HG03025 (cell line): ENCODE measurements at regions not wholly inside any gene's neighbourhood (a gene's known extent, or its start where the extent isn't known, plus 50 kb on each side); places are given as distances from the start of the nearest gene placed in this dataset.
"Not testable (repeated sequence)": the region's sequence is repeated elsewhere in the genome, so short reads cannot be mapped to it uniquely, and the experiment has no call there.

Experiments
- ATAC-seq: cut with Tn5 transposase; IDR thresholded peaks from one replicate; pipeline ENCODE4 v1.9.1; 2021; ENCODE audit warnings: mild to moderate bottlenecking, moderate library complexity; ENCODE audit not compliant: unreplicated experiment, low FRiP score

GRCh38 chr14:58725871-58726270 lies 88.1 kb downstream of the DACT1 start:
- no peak for ATAC-seq

DNA sequence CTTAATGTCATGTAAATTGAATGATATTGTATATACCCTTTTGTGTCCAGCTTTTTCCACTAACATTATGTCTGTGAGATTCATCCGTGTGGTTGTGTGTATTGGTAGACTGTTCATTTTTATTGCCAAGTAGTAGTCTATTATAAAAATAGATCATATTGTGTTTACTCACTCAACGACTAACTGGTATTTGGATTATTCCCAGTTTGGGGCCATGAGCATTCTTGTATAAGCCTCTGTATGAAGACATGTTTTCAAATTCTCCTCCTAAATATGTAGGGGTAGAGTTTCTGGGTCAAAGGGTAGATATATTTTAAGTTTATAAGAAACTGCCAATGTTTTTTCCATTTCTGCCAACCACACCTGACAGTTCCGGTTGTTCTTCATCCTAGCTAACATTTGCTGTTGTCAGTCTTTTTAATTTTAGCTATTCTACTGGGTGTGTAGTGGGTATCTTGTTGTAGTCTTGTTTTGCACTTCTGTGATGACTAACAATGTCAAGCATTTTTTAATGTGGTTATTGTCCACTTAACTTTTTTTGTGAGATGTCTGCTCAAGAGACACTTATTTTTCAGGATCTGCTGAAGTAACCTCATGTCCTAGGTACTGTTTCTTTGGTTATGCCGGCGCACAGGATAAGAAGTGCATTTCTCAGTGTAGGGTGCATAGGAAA lies 93.2 kb downstream of the DACT1 start:
- no peak for ATAC-seq

DNA sequence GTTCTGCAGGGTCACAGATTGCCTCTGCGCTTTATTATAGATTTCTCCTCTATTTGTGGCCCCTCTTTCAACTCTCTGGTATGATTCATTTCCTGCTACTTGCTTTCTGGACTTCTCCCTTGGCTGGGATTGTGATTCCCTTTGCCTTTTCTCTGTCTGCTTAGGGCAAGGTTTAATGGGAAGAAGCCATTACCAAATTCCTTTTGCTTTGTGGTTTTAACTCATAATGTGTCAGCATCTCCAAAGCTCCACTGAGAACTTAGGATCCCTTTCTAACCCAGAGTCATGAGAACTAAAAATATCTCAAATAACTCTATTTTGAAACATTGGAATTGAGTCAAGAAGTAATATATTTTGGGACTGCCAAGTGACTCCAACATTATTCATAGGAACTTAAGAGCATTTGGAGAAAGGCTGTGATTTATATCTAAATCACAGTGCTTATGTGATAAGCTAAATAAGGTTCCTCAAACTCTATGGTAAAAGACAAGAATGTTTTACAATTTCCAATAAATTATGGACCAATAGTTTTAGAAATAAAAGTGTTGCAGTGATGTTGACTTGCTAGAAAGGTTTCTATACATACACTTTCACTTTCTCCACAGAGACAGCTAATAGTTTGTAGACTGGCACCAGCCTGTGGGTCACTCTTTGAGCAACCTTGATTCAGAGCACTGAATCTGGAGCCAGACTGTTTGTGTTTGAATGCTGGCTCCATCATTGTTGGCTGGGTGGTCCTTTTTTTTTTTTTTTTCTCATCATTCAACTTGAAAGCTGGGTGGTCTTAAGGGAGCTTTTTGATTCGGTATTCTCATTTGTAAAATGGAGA lies 93.9 kb downstream of the DACT1 start:
- ATAC-seq: no peak

DNA sequence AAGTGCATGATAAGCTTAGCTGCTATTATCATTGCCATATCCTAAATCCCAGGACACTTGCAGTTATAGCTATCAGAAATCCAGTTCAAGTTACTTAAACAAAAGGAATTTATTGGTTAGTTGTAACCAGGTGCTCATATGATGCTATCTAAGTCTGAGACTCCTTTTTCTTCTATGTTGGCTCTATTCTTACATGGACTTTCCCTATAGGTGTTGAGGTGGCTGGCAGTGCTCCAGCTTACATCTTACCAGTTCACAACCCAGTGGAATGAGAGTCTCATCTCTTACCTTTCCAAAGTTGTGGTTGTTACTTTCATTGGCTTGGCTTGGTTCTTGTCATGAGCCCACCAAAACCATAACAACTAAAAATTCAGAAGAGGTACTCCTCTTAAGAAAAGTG lies 94.6 kb downstream of the DACT1 start:
- ATAC-seq: no peak

- ATAC-seq: no peak
These were observed 95.9 kb downstream of the DACT1 start for GRCh38 chr14:58733451-58734208.

DNA sequence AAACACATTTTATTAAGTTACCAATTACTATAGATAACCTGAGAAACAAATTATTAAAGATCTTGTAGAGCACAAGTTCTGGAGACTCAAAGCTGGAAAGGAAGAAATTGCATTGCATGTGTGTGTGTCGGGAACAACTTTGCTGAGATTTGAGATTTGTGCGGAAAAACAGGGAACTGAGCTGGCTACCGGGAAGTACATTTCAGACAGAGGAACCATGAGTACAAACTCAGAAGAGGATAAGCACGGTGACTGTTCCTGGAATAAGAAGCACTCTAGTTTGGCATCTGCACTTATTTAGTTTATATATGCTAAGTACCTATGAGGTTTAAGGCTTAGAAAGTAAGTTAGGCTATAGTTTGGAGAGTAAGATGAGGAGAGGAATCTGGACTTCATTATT lies 97.8 kb downstream of the DACT1 start:
- no peak for ATAC-seq

GRCh38 chr14:58736606-58737005 lies 98.8 kb downstream of the DACT1 start:
- ATAC-seq: no peak

- no peak for ATAC-seq
These were observed 99.7 kb downstream of the DACT1 start for GRCh38 chr14:58737511-58737910.

DNA sequence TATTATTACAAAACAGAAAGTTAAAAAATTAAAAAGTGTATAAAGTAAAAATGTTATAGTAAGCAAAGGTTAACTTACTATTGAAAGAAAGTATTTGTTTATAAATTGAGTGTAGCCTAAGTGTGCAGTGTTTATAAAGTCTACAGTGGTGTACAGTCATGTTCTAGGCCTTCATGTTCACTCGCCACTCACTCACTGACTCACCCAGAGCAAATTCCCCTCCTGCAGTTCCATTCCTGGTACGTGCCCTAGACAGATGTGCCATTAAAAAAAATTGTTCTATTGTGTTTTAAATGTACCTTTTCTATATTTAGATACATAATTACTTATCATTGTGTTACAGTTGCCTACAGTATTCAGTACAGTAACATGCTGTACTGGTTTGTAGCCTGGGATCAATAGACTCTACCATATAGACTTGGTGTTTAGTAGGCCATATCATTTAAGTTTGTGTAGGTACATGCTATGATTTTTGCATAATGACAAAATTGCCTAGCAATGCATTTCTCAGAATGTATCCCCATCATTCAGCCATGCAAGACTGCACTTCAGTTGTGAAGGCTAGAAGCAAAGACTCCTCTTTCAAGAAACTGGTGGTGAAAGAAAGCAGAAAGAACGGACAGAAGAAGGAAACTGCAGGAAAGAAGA lies 100.6 kb downstream of the DACT1 start:
- ATAC-seq: no peak

GRCh38 chr14:58738876-58739275 lies 101.1 kb downstream of the DACT1 start:
- no peak for ATAC-seq

GRCh38 chr14:58739674-58740073 lies 101.9 kb downstream of the DACT1 start:
- peak; percentile 69 for ATAC-seq

DNA sequence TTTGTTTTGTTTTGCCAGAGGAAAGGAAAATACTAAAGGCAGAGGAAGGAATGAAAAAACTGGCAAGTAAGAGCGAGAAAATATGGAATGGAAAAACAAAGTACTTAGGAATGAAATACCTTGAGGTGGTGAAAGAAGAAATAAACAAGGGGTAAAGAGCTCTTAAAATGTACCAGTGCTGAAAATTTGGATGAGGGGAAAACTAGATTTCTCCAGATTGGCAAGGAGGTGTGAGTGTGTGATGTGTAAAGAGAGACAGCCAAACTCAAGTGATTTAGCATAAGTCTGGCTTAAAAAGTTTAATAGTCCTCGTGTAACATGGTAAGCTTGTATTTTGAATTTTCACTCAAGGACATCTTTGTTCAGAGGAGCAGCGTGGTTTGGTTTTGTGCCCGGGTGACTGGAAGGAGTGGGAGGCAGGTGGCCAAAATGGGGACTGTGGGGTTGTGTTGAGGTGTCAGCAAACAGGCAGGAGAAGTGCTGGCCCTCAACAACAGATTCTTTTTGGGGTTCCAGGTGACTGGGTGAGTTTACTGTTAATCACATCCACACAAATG lies 102.7 kb downstream of the DACT1 start:
- no peak for ATAC-seq

DNA sequence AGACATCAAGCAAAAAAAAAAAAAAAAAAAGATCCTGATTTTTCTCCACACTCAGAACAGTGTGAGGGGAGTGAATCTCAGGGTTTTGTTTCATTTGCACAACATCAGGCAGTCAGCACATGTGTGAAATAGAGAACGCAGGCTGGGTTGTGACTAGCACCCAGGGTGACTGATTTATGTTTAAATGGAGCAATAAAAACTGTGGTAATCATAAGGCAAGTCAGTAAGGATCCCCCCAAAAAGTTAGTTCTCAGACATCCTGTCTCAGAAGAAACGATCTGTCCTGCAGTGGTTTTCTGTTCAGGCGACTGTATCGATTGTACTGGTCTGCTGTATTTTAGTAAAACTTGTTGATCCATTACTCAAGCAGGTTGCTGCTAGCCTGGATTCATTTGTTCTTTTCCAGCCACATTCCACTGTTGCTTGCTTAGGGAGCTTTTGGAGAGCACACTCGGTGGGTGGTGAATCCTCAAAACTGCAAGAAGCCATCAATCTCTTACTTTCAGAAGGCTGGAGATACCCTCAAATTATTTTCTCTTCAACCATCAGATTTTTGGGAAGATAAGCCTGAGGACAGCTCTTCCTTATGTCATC lies 107.1 kb downstream of the DACT1 start:
- ATAC-seq: no peak

GRCh38 chr14:58746261-58746660 lies 108.5 kb downstream of the DACT1 start:
- ATAC-seq: no peak

DNA sequence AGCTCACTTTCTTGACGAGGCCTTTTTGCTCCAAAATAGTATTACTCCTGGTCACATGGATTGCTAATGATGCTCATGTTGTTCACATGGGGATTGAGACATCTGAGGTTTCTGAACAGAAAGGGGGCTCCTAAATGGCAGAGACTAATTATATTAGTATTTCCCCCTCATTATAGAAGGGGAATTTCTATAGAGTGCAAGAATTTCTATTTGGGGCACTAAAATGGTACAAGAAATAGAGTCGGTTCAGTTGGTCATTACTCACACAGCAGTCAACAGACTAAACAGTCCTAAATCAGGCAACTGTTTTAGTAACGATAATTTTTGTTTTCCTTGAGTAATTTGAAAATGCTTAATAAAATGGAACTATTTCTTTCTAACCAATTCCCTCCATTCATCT lies 108.9 kb downstream of the DACT1 start:
- no peak for ATAC-seq

DNA sequence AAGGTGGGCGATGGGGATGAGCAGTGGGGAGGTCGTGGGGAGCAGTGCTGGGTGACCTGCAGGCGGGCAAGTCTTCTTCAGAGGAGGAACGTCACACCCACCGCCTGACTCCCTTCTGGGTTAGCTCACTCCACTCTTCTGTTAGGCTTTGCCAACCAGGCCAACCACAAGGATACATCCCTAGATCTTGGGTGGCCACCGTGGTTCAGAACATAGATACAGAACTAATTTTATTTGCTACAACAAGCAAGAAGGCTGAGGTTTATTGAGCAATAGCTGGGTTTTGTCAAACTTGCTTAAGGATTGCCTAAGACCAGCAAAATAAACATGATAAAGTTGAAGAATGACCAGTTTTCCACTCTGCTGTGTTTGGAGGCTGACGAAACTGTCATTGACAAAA lies 109.4 kb downstream of the DACT1 start:
- ATAC-seq: no peak

DNA sequence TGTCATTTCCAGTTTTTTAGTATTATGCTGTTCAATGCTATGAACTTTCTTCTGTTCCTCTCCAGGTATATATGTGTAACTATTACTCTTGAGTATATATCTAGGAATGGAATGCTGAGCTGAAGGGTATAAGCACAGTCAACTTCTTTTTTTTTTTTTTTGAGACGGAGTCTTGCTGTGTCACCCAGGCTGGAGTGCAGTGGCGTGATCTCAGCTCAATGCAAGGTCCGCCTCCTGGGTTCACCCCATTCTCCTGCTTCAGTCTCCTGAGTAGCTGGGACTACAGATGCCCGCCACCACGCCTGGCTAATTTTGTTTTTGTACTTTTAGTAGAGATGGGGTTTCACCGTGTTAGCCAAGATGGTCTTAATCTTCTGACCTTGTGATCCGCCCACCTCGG lies 110.5 kb downstream of the DACT1 start:
- ATAC-seq: not testable (repeated sequence)

- peak; percentile 74 for ATAC-seq
These were observed 111.4 kb downstream of the DACT1 start for GRCh38 chr14:58749066-58749669.

DNA sequence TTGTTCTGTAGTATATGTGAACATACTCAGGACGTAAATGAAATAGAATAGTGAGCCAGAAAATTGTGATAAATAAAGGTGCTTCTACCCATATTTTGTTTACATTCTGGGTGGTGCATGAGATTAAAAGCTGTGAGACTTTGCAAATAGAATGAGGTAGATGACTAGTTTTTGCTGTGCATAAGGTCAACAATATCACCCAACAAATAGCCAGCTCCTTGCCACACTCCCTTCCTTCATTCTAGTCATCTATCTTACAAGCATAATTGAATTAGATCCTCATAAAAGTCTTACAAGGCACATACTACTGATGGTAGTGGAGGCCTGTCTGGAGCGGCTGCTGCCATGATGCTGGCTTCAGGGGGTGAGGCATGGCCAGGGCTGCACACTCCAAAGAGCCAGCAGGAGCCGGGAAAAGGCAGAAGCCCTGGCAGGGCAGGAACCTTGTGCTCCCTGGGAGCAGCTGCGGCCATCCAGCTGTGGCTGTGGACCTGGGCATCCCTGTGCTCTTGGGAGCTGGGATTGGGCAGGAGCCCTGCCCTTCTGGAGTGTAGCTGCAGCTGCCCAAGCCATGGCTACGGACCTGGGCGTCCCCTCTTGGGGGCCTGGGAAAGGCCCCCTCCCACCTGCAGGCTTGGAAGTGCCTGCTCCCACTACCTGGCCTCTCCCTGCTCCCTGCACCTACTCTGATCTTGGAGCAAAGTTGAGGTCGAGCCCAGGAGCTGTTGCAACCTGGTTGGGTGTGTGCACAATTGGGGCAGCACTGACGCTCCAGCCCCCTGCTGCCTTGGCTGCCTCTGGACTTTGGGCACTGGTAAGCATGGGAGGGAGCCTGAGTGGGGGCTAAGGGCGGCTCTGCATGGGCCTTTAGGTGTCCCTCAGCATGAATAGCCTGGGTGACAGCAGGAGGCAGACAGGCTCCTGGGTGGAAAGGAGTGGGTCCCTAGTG lies 112.8 kb downstream of the DACT1 start:
- no peak for ATAC-seq
